GM23338 (cell line): ENCODE measurements at regions not wholly inside any gene's neighbourhood (a gene's known extent, or its start where the extent isn't known, plus 50 kb on each side); places are given as distances from the start of the nearest gene placed in this dataset.

ENCODE experiments used
- CREB1 ChIP-seq: fragments of 250-450 bp; sonication (Bioruptor Pico); IDR thresholded peaks from 2 replicates; pipeline ENCODE4 v1.5.0; 2020; ENCODE audit warnings: low read depth, mild to moderate bottlenecking, moderate library complexity
- CTCF ChIP-seq, 2 experiments: fragments of 200-600 bp in 1 of 2; sonication (generic) in 1 of 2; conservative IDR thresholded peaks; 2 replicates each; pipeline versions ENCODE4 v1.5.1 to v1.6.1; 2016 to 2017; ENCODE audit warnings: antibody characterized with exemption in 2 of 2, low read depth in 2 of 2, mild to moderate bottlenecking in 2 of 2, moderate library complexity in 1 of 2
- EZH2 ChIP-seq: fragments of 200-600 bp; sonication (generic); IDR thresholded peaks from one replicate; pipeline ENCODE4 v1.8.0; 2017; ENCODE audit warnings: antibody characterized with exemption, mild to moderate bottlenecking, low read depth; ENCODE audit not compliant: unreplicated experiment
- EZH2phosphoT487 ChIP-seq: fragments of 200-600 bp; sonication (generic); IDR thresholded peaks from one replicate; pipeline ENCODE4 v1.8.1; 2018; ENCODE audit warnings: antibody characterized with exemption; ENCODE audit not compliant: unreplicated experiment
- JUNB ChIP-seq: IDR thresholded peaks from one replicate; pipeline ENCODE4 v1.6.1; 2016; ENCODE audit warnings: antibody characterized with exemption; ENCODE audit not compliant: unreplicated experiment

GRCh38 chr7:81833401-81833800 lies 63.6 kb upstream of the HGF start:
- no peak for TF ChIP-seq CREB1 (CRISPR knock-in tag)
- TF ChIP-seq EZH2, result no peak
- no peak for TF ChIP-seq CTCF (conservative IDR thresholded peaks at IDR 0.05; ENCODE audit: low read depth in 2 of 2)
- no peak for TF ChIP-seq JUNB
- TF ChIP-seq EZH2phosphoT487, result no peak
